HAP-1 (cell line): ENCODE measurements at regions not wholly inside any gene's neighbourhood (a gene's known extent, or its start where the extent isn't known, plus 50 kb on each side); places are given as distances from the start of the nearest gene placed in this dataset.
A peak's percentile ranks its signal among the peaks of the same experiment; 100 is the strongest.

Experiments used
- DNase-seq, 2 experiments: peaks; one replicate each; pipeline ENCODE4 v3.0.0-alpha.2; 2016 to 2020; ENCODE audit warnings: low spot score in 2 of 2
- H3K27me3 ChIP-seq: fragments of 250-450 bp; sonication (Bioruptor Pico); 2 replicates; pipeline ENCODE4 v1.5.1; 2020; ENCODE audit warnings: low read depth, mild to moderate bottlenecking, moderate library complexity
- H3K36me3 ChIP-seq: fragments of 250-450 bp; sonication (Bioruptor Pico); replicated peaks from 2 replicates; pipeline ENCODE4 v1.5.1; 2020; ENCODE audit warnings: mild to moderate bottlenecking
- H3K4me1 ChIP-seq: fragments of 250-450 bp; sonication (Bioruptor Pico); 2 replicates; pipeline ENCODE4 v1.5.1; 2020; ENCODE audit warnings: mild to moderate bottlenecking
- H3K4me3 ChIP-seq: fragments of 250-450 bp; sonication (Bioruptor Pico); 2 replicates; pipeline ENCODE4 v1.5.1; 2020; ENCODE audit warnings: mild to moderate bottlenecking, moderate library complexity
- H3K9me3 ChIP-seq: fragments of 250-450 bp; sonication (Bioruptor Pico); 2 replicates; pipeline ENCODE4 v1.5.1; 2020; ENCODE audit warnings: mild to moderate bottlenecking, moderate library complexity
- in situ Hi-C: fragments of 300-500 bp; cut with MboI; formaldehyde crosslinking; loops from 3 replicates; pipeline ENCODE4 v1.14.3; 2020; ENCODE audit warnings: low sequenced_read_pairs, inconsistent platforms, mixed read lengths

GRCh38 chr3:70824773-70825172 is 512.3 kb upstream of the MDFIC2 start:
- Histone ChIP-seq H3K9me3 (no peaks in the 10 kb centered on the region), H3K27me3 (no peaks in the 10 kb centered on the region), H3K4me3 (no peak overlapping the region), H3K4me1 (peaks cover 23% of the 10 kb centered on the region), H3K36me3 (no peaks in the 10 kb centered on the region)
- DNase-seq = no peak
- in situ Hi-C loops = no loop called here

- Histone ChIP-seq H3K4me1 (peaks cover 23% of the 10 kb centered on the region), H3K9me3 (no peaks in the 10 kb centered on the region), H3K27me3 (no peaks in the 10 kb centered on the region), H3K36me3 (no peaks in the 10 kb centered on the region), H3K4me3 (no peak overlapping the region)
- in situ Hi-C loops = no loop called here
- DNase-seq = no peak
Measured at GRCh38 chr3:70824078-70824477, 511.6 kb upstream of the MDFIC2 start.

GRCh38 chr3:70823622-70824021 is 511.2 kb upstream of the MDFIC2 start:
- Histone ChIP-seq H3K27me3 (no peaks in the 10 kb centered on the region), H3K9me3 (no peaks in the 10 kb centered on the region), H3K36me3 (no peaks in the 10 kb centered on the region), H3K4me3 (no peak overlapping the region), H3K4me1 (peaks cover 23% of the 10 kb centered on the region)
- in situ Hi-C loops = no loop called here
- DNase-seq = peak in 1 of 2 experiments; percentile 67

DNA sequence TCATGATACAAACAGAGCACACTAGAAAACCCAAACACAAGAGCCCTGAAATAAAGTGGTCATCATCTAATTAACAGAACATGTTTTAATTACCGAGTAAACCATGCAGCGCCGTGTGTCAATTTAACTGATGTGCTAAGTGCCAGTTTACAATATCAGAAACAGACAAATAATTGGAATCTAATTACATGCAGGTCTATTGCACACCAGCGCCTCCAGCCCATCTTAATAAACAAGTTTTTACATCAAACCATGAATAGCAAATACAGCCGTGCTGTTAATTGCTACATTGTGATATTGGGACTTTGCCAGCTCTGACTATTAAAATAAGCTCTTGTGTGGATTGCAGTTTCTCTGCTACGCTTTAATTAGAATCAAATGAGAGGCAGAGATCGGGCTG is 510.2 kb upstream of the MDFIC2 start:
- Histone ChIP-seq H3K4me3 (no peak overlapping the region), H3K4me1 (peaks cover 23% of the 10 kb centered on the region), H3K36me3 (no peaks in the 10 kb centered on the region), H3K9me3 (no peaks in the 10 kb centered on the region), H3K27me3 (no peaks in the 10 kb centered on the region)
- in situ Hi-C loops = no loop called here
- no peak for DNase-seq

- in situ Hi-C loops = no loop called here
- Histone ChIP-seq H3K36me3 (no peaks in the 10 kb centered on the region), H3K4me3 (no peak overlapping the region), H3K9me3 (no peaks in the 10 kb centered on the region), H3K27me3 (no peaks in the 10 kb centered on the region), H3K4me1 (peaks cover 23% of the 10 kb centered on the region)
- no peak for DNase-seq
Measured at GRCh38 chr3:70821602-70822001, 509.2 kb upstream of the MDFIC2 start.

DNA sequence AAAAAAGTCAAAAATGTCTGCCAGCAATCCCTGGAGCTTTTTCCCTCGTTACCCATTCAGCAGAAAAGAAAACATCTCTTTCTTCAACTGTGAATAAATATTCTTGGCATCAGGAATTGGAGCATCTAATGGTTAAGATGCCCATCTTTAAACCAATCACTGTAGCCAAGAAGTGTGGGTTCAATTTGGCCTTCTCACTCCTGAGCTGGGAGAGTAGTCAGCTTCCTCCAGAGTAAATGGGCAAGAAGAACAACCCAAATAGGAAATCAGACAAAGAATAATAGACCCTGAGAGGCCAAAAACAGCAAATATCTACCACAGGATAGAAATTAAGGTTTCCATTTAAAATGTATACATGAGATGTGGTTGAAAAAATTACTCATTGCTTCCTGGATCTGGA is 508.0 kb upstream of the MDFIC2 start:
- no peak for DNase-seq
- no peaks in the 10 kb centered on the region for H3K27me3 ChIP-seq
- peaks cover 23% of the 10 kb centered on the region for H3K4me1 ChIP-seq
- H3K4me3 ChIP-seq = no peak overlapping the region
- no peaks in the 10 kb centered on the region for H3K36me3 ChIP-seq
- in situ Hi-C loops = no loop called here
- H3K9me3 ChIP-seq = no peaks in the 10 kb centered on the region

DNA sequence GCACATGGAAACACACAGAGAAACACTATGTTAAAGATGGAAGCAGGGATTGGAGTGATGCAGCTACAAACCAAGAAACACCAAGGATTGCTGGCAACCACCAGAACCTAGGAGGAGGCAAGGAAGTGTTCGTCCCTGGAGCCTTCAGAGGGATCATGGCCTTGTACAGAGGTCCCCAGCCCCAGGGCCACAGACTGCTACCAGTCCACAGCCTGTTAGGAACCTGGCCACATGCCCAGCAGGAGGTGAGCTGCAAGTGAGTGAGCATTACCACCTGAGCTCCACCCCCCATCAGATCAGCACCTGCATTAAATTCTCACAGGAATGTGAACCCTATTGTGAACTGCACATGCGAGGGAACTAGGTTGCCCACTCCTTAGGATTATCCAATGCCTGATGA is 505.7 kb upstream of the MDFIC2 start:
- H3K4me1 ChIP-seq = peaks cover 13% of the 10 kb centered on the region
- no peak for DNase-seq
- in situ Hi-C loops = no loop called here
- no peaks in the 10 kb centered on the region for H3K9me3 ChIP-seq
- H3K36me3 ChIP-seq = no peaks in the 10 kb centered on the region
- no peaks in the 10 kb centered on the region for H3K27me3 ChIP-seq
- no peak overlapping the region for H3K4me3 ChIP-seq

DNA sequence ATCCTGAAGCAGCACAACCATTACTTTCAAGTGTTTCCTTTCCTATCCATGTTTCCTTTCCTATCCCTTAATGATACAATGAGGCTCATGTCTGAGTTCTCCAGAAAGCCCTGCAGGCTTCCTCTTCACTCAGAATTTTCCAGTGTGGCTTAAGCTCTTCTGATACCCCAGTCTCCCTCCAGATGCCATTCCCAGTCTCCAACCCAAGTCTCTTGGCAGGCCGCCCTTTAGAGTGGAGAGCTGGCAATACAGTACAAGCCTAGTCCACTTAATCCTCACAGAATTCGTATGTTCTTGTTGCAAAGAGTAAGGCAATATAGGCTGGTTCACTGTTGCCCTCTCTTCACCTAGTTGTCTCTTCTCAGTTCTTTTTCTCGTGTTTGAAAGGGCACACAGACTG is 503.9 kb upstream of the MDFIC2 start:
- Histone ChIP-seq H3K9me3 (no peaks in the 10 kb centered on the region), H3K4me1 (no peaks in the 10 kb centered on the region)
- in situ Hi-C loops = no loop called here

GRCh38 chr3:70815817-70816216 is 503.4 kb upstream of the MDFIC2 start:
- in situ Hi-C loops = no loop called here
- DNase-seq = no peak
- H3K4me3 ChIP-seq = no peak overlapping the region
- no peaks in the 10 kb centered on the region for H3K27me3 ChIP-seq
- H3K36me3 ChIP-seq = no peaks in the 10 kb centered on the region
- no peaks in the 10 kb centered on the region for H3K4me1 ChIP-seq
- H3K9me3 ChIP-seq = no peaks in the 10 kb centered on the region

More for the DNA sequence above, 503.9 kb upstream of the MDFIC2 start:
- no peaks in the 10 kb centered on the region for H3K27me3 ChIP-seq
- H3K4me3 ChIP-seq = no peak overlapping the region
- DNase-seq = no peak
- H3K36me3 ChIP-seq = no peaks in the 10 kb centered on the region

GRCh38 chr3:70813311-70813710 is 500.9 kb upstream of the MDFIC2 start:
- no peaks in the 10 kb centered on the region for H3K9me3 ChIP-seq
- no peaks in the 10 kb centered on the region for H3K27me3 ChIP-seq
- H3K4me3 ChIP-seq = no peak overlapping the region
- H3K4me1 ChIP-seq = no peaks in the 10 kb centered on the region
- no peak for DNase-seq
- no peaks in the 10 kb centered on the region for H3K36me3 ChIP-seq
- in situ Hi-C loops = no loop called here

DNA sequence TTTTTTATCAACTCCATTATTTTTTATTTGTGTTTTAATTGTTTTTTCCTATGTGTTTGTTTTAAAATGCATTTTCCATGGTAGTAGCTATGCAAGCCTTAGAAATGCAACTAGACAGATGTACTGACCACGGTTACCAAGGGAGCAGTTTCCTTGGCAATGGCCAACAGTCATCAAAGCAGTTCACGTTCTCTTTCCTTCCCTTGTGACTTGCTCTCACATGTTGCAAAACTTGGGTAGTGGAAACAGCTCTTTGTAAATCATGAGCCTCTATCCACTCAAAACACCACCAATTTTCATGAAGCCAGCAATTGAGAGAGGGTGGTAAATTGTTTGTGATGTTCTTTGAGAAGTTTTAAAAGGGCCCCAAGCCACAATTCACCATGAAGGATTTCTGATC is 499.4 kb upstream of the MDFIC2 start:
- H3K36me3 ChIP-seq = no peaks in the 10 kb centered on the region
- in situ Hi-C loops = no loop called here
- no peaks in the 10 kb centered on the region for H3K27me3 ChIP-seq
- H3K4me1 ChIP-seq = no peaks in the 10 kb centered on the region
- H3K9me3 ChIP-seq = no peaks in the 10 kb centered on the region
- DNase-seq = no peak
- no peak overlapping the region for H3K4me3 ChIP-seq

DNA sequence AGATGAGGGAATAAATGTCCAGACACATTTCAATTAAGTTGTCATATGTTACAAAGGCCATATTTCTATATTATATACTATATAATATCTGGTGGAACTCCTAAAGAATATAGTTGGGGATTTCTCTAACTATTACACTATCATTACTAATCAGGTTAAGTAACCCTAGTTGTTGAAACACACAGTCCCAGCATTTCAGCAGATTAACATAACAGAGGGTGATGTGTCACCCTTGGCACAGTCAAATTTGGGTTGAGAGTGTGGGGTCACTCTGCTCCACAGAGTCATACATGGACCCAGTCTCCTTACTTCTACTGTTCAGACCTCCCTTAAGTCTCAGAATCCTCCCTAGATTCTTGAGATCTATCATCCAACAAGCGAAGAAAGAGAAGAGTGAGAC is 496.4 kb upstream of the MDFIC2 start:
- no peaks in the 10 kb centered on the region for H3K9me3 ChIP-seq
- in situ Hi-C loops = no loop called here
- no peak for DNase-seq
- no peak overlapping the region for H3K4me3 ChIP-seq
- no peaks in the 10 kb centered on the region for H3K36me3 ChIP-seq
- no peaks in the 10 kb centered on the region for H3K27me3 ChIP-seq
- H3K4me1 ChIP-seq = no peaks in the 10 kb centered on the region

GRCh38 chr3:70806556-70806955 is 494.1 kb upstream of the MDFIC2 start:
- Histone ChIP-seq H3K4me1 (no peaks in the 10 kb centered on the region), H3K27me3 (no peaks in the 10 kb centered on the region), H3K36me3 (no peaks in the 10 kb centered on the region), H3K9me3 (no peaks in the 10 kb centered on the region), H3K4me3 (no peak overlapping the region)
- in situ Hi-C loops = no loop called here
- no peak for DNase-seq

GRCh38 chr3:70806021-70806420 is 493.6 kb upstream of the MDFIC2 start:
- Histone ChIP-seq H3K36me3 (no peaks in the 10 kb centered on the region), H3K4me3 (no peak overlapping the region), H3K4me1 (no peaks in the 10 kb centered on the region), H3K9me3 (no peaks in the 10 kb centered on the region), H3K27me3 (no peaks in the 10 kb centered on the region)
- in situ Hi-C loops = no loop called here
- no peak for DNase-seq

DNA sequence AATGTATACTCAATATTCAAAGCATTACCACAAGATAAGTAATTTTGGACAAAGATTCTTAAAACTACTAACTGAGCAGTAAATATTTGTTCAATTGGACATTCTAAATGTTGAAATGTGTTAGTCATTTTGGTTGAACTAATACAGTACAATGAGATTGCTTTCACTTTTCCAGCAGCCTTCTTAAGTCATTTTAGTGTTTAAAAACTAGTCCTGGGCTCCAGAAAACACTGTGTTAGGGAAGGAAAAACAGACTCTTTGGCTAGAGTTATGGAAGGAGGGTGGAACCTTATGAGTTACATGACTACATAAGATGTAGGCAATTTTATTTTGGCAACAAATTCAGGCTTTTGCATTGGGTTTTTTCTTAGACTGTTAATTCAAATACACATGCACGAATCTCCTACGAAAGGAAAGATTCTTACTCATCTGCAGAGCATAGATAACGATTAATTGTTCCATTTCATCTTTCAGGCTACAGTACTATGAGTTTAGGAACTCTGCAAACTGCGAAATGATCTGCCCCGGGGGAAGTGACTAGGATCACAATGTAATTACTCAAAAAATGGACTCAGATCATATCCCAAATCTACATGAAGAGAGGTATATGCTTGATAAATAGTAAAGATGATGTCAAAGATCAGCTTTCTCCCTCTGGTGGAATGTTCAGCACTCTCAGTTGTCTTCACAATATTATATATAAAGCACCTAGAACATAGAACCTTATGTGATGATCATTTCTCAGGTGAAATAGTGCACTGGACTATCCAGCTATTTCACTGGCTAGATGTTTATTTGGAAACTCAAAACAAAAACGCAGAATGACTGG is 492.8 kb upstream of the MDFIC2 start:
- H3K4me1 ChIP-seq = no peaks in the 10 kb centered on the region
- no peaks in the 10 kb centered on the region for H3K9me3 ChIP-seq
- no peaks in the 10 kb centered on the region for H3K36me3 ChIP-seq
- no peak overlapping the region for H3K4me3 ChIP-seq
- DNase-seq = no peak
- in situ Hi-C loops = no loop called here
- no peaks in the 10 kb centered on the region for H3K27me3 ChIP-seq
